ENCODE measurements at regions not wholly inside any gene's neighbourhood (a gene's known extent, or its start where the extent isn't known, plus 50 kb on each side); places are given as distances from the start of the nearest gene placed in this dataset.

DNA sequence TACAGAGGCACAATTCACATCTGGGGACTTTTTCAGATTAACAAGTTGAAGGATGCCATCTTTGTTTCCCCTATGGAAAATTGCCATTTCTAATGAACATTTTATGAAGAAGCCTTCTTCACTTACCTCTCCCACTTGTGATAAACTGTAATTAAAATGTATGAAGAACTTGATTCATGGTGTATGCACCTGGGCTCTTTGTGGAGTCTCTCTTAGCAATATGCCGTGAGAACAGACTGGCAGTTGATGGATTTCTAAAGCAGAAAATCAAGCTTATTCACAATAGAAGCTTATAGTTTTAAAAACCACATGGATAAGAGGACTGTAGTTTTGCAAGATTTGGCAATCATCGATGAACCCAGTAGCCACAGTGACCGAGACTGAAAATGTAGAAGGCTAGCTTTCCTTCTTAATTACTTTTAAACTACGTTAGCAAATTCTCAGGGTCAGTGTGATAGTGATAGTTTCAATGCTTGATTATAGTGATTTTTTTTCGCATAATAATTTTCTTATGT, 270.6 kb downstream of the PRL start:
- no peaks in the 10 kb centered on the region for H3K36me3 ChIP-seq (ENCODE audit: control insufficient read depth, insufficient read depth, low read length)
- no peaks in the 10 kb centered on the region for H3K4me1 ChIP-seq (ENCODE audit: control insufficient read depth, insufficient read depth, low read length)
- BruUV-seq (replicated peaks) = no TSS peak
- DNase-seq (ENCODE audit: low read depth, low spot score) (no peak), ATAC-seq (no peak)
- in situ Hi-C loops (cut with HindIII; ENCODE audit: low pct_unique_long_range_greater_than_20kb, low sequenced_read_pairs) (no loop called here), intact Hi-C loops (cut with micrococcal nuclease; ENCODE audit: unreplicated experiment) (no loop called here)
- ChIA-PET CTCF (no interaction called here), POLR2A (no interaction called here)
- H3K27ac ChIP-seq (ENCODE audit: low read length) = 0 out of 2 replicates have a peak overlapping the region, but pooled peaks have one; percentile 7
- no peak for TF ChIP-seq SIN3A (IDR thresholded peaks at IDR 0.05; ENCODE audit: borderline replicate concordance, insufficient read depth, low read depth, low read length)
- TF ChIP-seq POLR2AphosphoS5 (IDR thresholded peaks at IDR 0.05; ENCODE audit: low read depth, low read length) = no peak
- TF ChIP-seq, protein P1, sequence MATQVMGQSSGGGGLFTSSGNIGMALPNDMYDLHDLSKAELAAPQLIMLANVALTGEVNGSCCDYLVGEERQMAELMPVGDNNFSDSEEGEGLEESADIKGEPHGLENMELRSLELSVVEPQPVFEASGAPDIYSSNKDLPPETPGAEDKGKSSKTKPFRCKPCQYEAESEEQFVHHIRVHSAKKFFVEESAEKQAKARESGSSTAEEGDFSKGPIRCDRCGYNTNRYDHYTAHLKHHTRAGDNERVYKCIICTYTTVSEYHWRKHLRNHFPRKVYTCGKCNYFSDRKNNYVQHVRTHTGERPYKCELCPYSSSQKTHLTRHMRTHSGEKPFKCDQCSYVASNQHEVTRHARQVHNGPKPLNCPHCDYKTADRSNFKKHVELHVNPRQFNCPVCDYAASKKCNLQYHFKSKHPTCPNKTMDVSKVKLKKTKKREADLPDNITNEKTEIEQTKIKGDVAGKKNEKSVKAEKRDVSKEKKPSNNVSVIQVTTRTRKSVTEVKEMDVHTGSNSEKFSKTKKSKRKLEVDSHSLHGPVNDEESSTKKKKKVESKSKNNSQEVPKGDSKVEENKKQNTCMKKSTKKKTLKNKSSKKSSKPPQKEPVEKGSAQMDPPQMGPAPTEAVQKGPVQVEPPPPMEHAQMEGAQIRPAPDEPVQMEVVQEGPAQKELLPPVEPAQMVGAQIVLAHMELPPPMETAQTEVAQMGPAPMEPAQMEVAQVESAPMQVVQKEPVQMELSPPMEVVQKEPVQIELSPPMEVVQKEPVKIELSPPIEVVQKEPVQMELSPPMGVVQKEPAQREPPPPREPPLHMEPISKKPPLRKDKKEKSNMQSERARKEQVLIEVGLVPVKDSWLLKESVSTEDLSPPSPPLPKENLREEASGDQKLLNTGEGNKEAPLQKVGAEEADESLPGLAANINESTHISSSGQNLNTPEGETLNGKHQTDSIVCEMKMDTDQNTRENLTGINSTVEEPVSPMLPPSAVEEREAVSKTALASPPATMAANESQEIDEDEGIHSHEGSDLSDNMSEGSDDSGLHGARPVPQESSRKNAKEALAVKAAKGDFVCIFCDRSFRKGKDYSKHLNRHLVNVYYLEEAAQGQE (IDR thresholded peaks at IDR 0.05; ENCODE audit: insufficient read depth in 1 of 2, low read depth in 2 of 2, low read length in 1 of 2) = no peak
- TF ChIP-seq, protein P2, sequence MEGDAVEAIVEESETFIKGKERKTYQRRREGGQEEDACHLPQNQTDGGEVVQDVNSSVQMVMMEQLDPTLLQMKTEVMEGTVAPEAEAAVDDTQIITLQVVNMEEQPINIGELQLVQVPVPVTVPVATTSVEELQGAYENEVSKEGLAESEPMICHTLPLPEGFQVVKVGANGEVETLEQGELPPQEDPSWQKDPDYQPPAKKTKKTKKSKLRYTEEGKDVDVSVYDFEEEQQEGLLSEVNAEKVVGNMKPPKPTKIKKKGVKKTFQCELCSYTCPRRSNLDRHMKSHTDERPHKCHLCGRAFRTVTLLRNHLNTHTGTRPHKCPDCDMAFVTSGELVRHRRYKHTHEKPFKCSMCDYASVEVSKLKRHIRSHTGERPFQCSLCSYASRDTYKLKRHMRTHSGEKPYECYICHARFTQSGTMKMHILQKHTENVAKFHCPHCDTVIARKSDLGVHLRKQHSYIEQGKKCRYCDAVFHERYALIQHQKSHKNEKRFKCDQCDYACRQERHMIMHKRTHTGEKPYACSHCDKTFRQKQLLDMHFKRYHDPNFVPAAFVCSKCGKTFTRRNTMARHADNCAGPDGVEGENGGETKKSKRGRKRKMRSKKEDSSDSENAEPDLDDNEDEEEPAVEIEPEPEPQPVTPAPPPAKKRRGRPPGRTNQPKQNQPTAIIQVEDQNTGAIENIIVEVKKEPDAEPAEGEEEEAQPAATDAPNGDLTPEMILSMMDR (IDR thresholded peaks at IDR 0.05) = no peak
- TF ChIP-seq TCF7L2 (IDR thresholded peaks at IDR 0.05; ENCODE audit: low read depth, low read length) = no peak
- no peak overlapping the region for H3K4me3 ChIP-seq (ENCODE audit: low read depth in 2 of 2, low read length in 2 of 2)
- H3K9me3 ChIP-seq (ENCODE audit: control insufficient read depth, insufficient read depth, low read depth, low read length) = no peaks in the 10 kb centered on the region
- no peaks in the 10 kb centered on the region for H3K27me3 ChIP-seq (ENCODE audit: control insufficient read depth, insufficient read depth, low read length)

DNA sequence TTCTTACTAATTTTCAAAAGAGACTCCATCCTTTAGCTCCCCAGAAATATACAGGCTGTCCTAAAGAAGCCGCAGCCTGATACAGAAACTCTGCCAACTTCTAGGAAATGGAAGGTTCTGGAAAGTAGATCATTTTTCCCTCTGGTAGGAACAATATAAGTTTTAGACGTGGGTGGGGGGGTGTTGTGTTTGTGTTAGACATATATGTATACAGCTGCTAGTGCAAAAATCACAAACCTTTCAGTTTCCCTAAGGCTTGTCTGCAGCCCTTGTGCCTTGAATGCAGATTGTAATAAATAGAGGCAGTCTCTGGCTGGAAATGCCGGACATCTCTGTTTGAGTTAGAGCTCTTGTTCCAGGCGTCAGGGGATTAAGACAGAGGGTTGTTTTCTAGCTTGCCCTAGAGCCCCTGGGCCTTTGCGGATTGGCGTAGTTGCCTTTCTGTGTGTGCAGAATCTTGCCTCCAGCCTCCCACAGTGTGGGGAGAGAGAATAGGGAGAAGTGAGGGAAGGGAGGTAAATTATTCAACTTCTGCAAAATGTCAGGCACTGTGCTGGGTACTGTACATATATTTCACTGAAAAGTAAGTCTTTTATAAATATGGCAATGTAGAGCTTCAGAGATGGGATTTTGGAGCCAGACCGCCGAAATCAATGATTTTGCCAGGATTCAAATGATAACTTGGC, 269.7 kb downstream of the PRL start:
- H3K27me3 ChIP-seq (ENCODE audit: control insufficient read depth, insufficient read depth, low read length) = no peaks in the 10 kb centered on the region
- no peak for ATAC-seq
- H3K4me1 ChIP-seq (ENCODE audit: control insufficient read depth, insufficient read depth, low read length) = no peaks in the 10 kb centered on the region
- POLR2A ChIA-PET = no interaction called here
- H3K9me3 ChIP-seq (ENCODE audit: control insufficient read depth, insufficient read depth, low read depth, low read length) = no peaks in the 10 kb centered on the region
- DNase-seq (ENCODE audit: low read depth, low spot score) = no peak
- CTCF ChIA-PET = no interaction called here
- in situ Hi-C loops (cut with HindIII; ENCODE audit: low pct_unique_long_range_greater_than_20kb, low sequenced_read_pairs) = no loop called here
- H3K4me3 ChIP-seq (ENCODE audit: low read depth in 2 of 2, low read length in 2 of 2) = no peak overlapping the region
- no peaks in the 10 kb centered on the region for H3K36me3 ChIP-seq (ENCODE audit: control insufficient read depth, insufficient read depth, low read length)
- no TSS peak for BruUV-seq (replicated peaks)
- TF ChIP-seq SIN3A (IDR thresholded peaks at IDR 0.05; ENCODE audit: borderline replicate concordance, insufficient read depth, low read depth, low read length) (no peak), TCF7L2 (IDR thresholded peaks at IDR 0.05; ENCODE audit: low read depth, low read length) (no peak), POLR2AphosphoS5 (IDR thresholded peaks at IDR 0.05; ENCODE audit: low read depth, low read length) (no peak)
- TF ChIP-seq, protein P1 (IDR thresholded peaks at IDR 0.05; ENCODE audit: insufficient read depth in 1 of 2, low read depth in 2 of 2, low read length in 1 of 2) = no peak
- TF ChIP-seq, protein P2 (IDR thresholded peaks at IDR 0.05) = no peak
- intact Hi-C loops (cut with micrococcal nuclease; ENCODE audit: unreplicated experiment) = no loop called here
- no peak overlapping the region for H3K27ac ChIP-seq (ENCODE audit: low read length)
